WI38 (cell line): ENCODE measurements at regions not wholly inside any gene's neighbourhood (a gene's known extent, or its start where the extent isn't known, plus 50 kb on each side); places are given as distances from the start of the nearest gene placed in this dataset.
A peak's percentile ranks its signal among the peaks of the same experiment; 100 is the strongest.

Source experiments
- H3K4me3 ChIP-seq: 2 replicates; pipeline ENCODE4 v1.5.1; 2011; ENCODE audit warnings: low read depth, mild to moderate bottlenecking, control low read depth, low read length
- TF ChIP-seq, protein P1 (sequence below): IDR thresholded peaks from 2 replicates; pipeline ENCODE4 v1.5.1; 2012; ENCODE audit warnings: low read depth, mild to moderate bottlenecking, control low read depth, low read length

DNA sequence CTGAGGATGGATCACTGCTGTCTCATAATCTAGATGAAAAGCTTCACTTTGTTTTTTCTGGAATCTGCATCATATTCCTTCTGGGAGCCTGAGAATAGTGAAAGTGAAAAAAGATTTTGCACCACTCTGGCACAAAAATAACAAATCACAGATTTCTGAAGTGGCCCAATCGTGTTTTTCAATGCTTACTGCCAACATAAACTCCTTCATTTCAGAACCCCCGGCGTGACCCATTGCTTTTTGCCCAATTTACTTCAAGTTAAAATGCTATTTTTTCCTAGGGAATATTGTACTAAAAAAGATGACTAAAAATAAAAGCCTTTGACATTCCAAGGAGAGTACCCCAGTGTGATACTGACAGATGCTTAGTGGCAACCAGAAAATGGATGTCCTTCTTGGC is 53.7 kb upstream of the ANK3 start:
- TF ChIP-seq, protein P1, sequence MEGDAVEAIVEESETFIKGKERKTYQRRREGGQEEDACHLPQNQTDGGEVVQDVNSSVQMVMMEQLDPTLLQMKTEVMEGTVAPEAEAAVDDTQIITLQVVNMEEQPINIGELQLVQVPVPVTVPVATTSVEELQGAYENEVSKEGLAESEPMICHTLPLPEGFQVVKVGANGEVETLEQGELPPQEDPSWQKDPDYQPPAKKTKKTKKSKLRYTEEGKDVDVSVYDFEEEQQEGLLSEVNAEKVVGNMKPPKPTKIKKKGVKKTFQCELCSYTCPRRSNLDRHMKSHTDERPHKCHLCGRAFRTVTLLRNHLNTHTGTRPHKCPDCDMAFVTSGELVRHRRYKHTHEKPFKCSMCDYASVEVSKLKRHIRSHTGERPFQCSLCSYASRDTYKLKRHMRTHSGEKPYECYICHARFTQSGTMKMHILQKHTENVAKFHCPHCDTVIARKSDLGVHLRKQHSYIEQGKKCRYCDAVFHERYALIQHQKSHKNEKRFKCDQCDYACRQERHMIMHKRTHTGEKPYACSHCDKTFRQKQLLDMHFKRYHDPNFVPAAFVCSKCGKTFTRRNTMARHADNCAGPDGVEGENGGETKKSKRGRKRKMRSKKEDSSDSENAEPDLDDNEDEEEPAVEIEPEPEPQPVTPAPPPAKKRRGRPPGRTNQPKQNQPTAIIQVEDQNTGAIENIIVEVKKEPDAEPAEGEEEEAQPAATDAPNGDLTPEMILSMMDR: no peak
- H3K4me3 ChIP-seq: no peak overlapping the region

DNA sequence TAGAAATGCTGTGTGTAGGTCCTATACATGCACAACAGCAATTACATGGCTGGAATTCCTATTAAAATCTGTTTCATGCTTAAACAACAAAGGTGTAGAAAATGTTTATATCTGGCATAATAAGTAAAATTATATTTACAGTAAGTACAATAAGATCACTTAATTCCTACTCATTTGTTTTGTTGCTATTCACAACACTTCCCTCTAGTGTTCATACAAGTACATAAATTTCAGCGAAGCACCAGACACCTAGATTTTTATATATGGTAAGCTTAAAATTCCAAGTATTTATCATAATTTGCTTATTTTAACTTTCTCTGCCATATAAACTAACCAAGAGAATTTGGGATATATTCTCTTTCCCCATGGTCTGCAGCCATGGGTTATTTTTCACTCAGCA is 51.8 kb upstream of the ANK3 start:
- TF ChIP-seq, protein P1: 0 out of 2 replicates have a peak, but pooled peaks have one; percentile 6

DNA sequence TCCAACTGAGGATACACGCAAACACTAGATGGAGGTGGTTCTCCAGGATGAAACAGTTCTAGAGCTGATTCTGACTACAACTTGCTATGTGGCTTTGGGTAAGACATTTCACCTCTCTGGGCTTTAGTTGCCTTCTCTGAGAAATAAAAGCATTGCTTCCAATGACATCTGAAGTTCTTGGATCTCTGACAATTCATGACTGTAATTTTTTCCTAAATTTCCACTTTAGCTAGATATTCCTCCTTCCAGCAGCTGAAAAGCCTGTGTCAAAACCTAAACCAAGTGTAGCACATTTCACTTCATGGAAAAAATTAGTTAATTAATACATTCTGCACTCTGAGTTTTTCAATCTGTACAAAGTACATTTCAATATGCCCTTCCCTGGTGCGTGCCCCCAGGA is 50.0 kb upstream of the ANK3 start:
- H3K4me3 ChIP-seq: no peak overlapping the region
- TF ChIP-seq, protein P1: no peak

More for the DNA sequence above, 51.8 kb upstream of the ANK3 start:
- H3K4me3 ChIP-seq: no peak overlapping the region
